ENCODE measurements at regions not wholly inside any gene's neighbourhood (a gene's known extent, or its start where the extent isn't known, plus 50 kb on each side); places are given as distances from the start of the nearest gene placed in this dataset.
A peak's percentile ranks its signal among the peaks of the same experiment; 100 is the strongest.

- DNase-seq (ENCODE audit: extremely low read depth, low read depth, low spot score): no peak
Observed at GRCh38 chr6:22455378-22455777, 114.0 kb upstream of the HDGFL1 start.

DNA sequence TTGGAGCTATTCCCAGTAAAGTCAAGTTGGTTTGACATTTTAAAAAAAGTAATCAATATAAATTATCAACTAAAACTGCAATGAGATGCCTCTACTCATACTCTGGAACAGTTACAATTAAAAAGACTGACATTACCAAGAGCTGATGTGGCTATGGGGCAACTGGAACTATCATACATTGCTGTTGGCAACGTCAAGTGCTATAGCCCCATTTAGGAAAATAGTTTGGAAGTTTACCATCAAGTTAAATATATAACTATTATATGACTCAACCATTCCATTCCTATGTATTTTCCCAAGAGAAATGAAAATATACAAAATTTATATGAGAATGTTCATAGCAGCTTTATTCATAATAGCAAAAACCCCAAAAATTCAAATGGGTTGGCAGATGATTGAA, 111.4 kb upstream of the HDGFL1 start:
- DNase-seq (ENCODE audit: extremely low read depth, low read depth, low spot score): no peak

DNA sequence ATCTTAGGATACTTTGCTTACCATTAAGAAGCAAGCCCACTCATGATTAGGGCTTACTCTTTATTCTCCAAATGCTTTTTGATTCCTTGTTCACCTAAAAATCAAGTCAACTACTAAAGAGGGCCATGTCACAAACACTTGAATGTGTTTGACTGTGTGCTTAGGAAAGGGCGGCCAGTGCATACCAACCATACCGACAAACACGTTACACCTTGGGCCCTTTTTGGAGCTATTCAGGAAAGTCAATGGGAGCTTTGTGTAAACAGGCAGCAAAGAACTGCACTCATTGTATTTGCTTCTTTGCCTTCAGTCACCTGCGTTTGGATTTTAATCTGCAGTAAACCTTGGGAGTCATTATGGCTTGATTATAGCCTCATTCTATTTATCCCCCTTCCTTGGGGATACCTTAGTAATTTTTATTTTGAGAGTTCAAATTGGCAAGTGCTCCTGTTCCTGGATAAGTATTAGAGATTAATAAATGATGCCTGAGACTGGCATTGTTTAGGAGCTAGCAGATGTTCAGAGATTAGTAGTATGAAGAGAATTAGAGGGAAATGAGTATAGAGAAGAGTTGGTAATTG, 102.6 kb upstream of the HDGFL1 start:
- no peak for DNase-seq (ENCODE audit: extremely low read depth, low read depth, low spot score)

GRCh38 chr6:22467645-22468044, 101.7 kb upstream of the HDGFL1 start:
- DNase-seq (ENCODE audit: extremely low read depth, low read depth, low spot score): no peak

DNA sequence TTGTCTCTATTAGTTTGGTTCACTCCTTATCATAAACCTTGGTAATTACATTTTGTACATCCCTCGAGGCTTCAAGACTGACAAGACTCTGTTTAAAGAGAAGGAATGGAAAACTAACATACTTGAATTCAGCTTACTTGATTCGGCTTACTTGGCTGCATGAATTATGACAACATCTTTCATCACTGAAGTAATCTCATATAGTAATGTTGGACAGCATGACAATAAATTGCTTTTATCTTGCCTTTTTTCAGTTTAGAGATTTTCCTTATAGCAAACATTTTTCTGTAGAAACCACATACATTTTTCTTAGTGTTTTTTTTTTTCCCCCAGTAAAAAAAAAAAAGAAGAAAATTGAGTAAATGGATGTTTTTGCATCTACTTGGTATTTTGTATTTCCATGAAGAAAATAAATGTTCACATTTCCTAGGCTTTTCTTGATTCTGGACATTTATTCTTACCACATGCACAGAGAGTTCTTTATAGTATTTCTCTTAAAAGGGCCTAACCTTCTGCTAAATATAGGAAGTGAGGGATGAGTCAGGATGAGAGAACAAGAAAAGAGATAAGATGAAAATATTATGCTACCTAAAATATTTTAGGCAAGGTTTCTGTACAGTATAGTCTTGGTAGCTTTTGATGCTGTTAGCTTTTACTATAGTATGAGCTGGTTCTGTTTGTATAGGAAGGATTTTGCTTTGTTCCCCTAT, 101.0 kb upstream of the HDGFL1 start:
- DNase-seq (ENCODE audit: extremely low read depth, low read depth, low spot score): no peak

DNA sequence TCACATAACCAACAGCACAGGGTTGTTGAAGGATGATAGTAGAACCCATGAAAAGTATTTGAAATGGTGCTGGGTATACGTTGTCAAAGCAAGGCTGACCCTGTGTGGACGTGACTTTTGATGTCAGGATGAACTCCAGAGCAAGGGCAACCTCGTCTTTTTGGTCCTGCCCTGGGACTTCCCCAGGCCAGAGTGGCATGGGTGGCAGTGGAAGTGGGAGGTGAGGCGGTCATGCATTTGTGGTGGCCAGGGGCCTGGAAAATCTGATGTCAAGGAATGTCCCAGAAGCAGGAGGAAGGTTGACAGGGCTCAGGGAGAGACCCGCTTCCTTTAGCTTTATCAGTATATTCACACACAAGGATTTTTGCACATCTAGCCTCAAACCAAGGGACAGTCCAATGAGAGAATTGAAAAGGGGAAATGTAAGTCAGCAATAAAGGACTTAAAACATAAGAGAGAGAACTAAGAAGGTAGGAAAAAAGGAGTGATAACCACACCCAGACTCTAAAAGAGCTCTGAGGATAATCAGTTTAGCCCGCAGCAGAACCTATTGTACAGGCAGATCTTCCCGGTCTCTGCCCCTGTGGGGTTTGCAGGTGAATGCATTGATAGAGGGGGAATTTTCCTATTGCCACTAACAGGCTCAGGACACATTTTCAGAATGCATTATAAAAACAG, 98.8 kb upstream of the HDGFL1 start:
- DNase-seq (ENCODE audit: extremely low read depth, low read depth, low spot score): no peak

DNA sequence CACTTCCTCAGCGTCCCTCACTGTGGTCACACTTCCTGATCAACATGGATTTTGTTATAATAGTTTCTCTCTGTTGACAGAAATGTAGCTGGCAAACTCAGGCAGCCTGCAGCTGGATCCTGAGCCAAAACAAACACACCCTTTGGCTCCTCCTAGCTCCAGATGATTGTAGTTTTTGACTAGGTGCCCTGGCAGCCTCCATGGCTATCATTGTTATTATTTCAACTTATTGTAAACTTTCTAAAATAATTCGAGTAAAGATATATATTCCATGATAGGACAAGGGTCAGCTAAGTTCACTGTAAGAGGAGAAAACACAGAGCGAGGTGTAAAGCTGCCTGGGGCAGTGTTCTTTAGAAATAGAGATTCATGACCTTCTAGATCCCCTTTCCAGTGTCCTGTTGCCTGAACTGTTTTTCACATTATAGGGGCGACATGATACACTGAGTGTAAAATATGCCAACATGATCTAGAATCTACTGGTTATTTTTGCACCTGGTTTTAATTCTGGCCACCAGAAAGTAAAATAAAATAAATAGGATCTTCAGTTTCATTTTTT, 98.2 kb upstream of the HDGFL1 start:
- peak; percentile 75 for DNase-seq (ENCODE audit: extremely low read depth, low read depth, low spot score)

DNA sequence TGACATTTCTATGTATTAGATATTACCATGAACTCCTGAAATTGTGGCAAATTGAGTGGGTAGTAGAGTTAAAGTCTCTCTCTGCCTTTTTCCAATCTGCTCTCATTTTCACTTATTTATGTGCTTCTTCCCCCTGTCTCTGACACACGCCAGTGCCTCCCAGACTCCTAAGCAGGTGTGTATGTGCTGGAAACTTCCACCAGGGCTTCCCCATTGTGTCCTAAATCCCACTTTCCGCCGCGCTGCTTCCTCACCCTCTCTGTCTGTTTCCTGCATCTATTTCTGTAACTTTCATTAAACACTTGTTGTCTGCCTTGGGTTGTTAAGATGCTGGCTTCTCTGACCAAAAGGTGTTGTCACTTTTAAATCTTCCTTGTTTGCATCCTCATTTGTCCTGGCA, 97.6 kb upstream of the HDGFL1 start:
- DNase-seq (ENCODE audit: extremely low read depth, low read depth, low spot score): no peak

DNA sequence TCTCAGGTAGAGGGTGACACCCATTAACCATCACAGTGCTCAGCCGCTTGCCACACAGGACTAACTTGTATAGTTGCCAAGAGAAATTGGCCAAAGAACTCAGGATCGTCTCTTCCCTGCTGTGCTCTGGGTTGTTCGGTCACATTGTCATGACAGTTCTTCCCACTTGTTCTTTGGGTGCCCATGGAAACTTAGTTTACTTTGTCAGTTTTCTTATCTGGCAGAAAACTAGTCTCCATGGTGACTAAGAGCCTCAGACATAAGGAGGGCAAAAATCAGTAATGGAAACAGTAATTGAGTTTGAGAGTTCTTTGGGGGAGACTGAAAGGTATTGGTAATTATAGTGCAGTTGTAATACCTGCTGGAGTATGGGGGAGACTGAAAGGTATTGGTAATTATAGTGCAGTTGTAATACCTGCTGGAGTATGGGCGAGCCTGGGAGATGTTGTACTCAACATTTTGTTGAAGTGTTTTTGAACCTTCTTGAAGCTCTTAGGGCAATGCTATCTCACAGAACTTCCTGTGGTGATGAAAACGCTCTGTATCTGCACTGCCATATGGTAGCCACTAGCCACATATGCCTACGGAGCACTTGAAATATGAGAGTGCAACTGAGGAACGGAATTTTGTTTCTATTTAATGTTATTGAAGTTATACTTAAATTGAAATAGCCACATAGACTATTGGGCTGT, 95.2 kb upstream of the HDGFL1 start:
- DNase-seq (ENCODE audit: extremely low read depth, low read depth, low spot score): no peak

DNA sequence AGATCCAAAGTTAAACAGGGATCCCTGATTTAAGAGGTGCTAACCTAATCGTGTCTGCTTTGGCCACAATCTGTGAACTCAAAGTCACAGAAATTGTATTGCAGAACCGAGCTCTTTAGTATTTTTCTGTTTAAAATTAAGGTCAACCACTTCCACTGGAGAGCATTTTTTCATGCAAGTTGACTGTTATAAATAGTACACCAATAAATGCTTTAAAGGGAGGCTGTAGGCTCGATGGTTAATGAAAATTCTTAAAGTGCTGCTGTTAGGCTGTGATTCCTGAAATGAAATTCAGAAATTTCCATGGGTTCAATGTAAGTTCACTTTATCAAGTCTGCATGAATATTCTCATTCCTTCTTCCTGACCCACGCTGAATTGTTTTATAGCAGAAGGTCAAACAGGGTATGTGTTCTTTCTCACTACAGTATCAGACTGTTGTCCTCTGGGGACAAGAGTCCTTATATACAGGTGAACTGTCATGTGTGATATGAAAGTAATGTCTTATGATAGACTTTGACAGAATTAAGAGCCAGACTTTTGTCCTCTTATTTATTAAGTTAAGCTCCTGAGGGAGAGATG, 92.5 kb upstream of the HDGFL1 start:
- DNase-seq (ENCODE audit: extremely low read depth, low read depth, low spot score): no peak

DNA sequence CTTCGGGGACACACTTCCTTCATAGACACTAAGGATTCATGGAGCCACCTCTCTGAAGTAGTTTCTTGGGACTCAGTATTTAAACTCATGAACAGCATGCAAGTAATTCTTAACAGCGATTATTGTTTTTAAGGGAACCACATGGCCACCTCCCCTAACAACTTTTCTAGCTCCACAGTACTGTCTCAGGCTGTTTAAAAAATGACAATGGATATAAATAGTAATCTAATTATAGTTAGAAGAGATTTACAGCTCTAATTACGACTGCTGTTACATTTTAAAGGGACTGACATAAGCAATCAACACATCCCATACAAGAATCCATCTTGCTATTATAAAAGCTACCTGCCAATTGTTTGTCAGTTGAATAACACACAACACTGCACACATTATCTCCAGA, 72.1 kb upstream of the HDGFL1 start:
- DNase-seq (ENCODE audit: extremely low read depth, low read depth, low spot score): no peak

DNA sequence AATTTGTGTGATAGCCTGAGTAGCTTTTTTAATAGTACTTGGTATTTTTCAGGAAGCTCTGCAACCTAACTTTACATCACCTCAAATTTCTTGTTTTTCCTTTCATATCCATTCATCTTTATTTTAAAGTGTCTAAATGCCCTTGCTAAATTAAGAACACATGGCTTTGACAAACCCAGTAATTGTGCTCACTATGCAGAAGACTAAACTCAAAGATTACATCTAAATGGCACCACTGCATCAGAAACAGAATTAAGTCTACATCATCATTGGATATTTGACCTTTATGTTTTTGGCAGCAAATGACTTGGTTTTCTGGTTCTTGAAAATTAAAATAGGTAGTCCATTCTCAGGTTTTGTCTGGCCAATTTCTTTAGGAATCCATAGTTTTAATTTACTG, 69.6 kb upstream of the HDGFL1 start:
- DNase-seq (ENCODE audit: extremely low read depth, low read depth, low spot score): no peak

DNA sequence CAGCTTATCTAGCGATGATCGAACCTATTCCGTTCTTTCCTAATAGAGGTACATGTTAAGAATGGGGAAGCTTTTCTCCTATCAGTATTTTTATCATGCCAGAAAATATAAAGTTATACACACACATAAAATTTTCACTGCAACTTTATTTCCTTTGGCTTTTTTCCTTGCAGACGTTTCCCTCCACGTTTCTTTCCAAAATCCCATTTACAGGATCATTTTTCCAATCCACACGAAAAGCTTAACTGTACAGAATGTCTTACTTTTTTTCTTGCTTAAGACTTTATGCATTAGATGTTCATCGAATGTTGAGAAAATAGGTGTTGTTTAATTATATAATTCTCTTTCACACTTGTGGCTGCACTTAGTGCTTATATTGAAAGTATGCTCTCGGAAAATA, 62.9 kb upstream of the HDGFL1 start:
- DNase-seq (ENCODE audit: extremely low read depth, low read depth, low spot score): no peak

DNA sequence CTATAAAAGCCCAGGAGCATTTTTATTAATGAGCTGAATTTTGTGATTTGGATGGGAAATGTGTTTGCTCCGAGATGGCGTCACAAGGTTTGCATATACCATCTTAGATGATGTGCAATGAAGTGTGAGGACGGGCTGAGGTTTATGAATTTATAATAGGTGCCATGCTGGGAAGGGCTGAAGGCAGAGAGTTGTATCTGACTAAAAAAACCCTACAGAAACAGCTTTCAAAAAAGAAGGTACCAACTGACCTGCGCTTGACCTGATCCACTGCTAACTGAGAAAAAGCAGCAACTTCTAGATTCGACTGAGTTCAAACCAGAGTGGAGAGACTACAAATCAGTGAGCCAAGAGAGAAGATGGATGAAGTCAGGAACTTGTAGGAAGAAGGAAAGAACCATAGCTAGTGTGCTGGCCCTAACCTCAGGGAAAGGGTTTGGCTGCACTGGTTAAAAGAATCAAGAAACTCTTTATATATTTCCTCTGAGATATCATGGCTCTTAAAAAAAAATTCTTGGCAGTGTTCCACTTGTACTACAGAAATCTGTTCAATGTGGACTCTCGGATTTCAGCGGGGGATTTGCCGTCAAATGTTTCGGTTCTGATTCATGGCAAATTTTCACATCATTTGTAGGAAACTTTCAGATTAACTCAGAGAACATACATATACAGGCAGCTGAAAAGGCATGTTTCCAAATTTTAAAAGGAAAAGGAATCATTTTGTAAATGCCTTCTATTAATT, 56.5 kb upstream of the HDGFL1 start:
- no peak for DNase-seq (ENCODE audit: extremely low read depth, low read depth, low spot score)

GRCh38 chr6:22513667-22514066, 55.7 kb upstream of the HDGFL1 start:
- DNase-seq (ENCODE audit: extremely low read depth, low read depth, low spot score): no peak

DNA sequence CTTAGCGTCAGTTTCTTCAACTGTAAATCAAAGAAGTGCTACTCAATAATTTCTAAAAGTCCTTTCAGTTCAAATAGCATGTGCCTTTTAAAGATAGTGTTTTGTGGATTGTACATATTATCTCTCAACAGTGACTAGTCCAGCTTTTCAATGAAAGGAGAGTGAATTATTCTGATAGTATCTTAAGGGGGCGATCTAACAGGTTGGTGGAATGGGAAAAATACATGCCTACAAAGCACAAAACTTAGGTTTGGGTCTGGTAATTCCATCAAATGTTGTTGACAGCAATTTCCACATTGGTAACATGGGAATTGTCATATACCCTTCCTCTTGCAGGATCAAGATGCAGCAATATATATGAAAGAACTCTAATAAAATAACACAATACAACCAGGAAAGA, 50.1 kb upstream of the HDGFL1 start:
- DNase-seq (ENCODE audit: extremely low read depth, low read depth, low spot score): no peak

All from glomerular endothelial cell (primary cell).